K562 (cell line): ENCODE measurements at regions not wholly inside any gene's neighbourhood (a gene's known extent, or its start where the extent isn't known, plus 50 kb on each side); places are given as distances from the start of the nearest gene placed in this dataset.
A peak's percentile ranks its signal among the peaks of the same experiment; 100 is the strongest.

Experiments
- C11orf30 ChIP-seq: fragments of 450-650 bp; IDR thresholded peaks from 2 replicates; pipeline ENCODE4 v1.6.1; 2016; ENCODE audit warnings: low read depth, mild to moderate bottlenecking
- MAFF ChIP-seq: IDR thresholded peaks from 2 replicates; pipeline ENCODE4 v1.6.1; 2012; ENCODE audit warnings: low read length, improper control_type of control experiment
- MIER1 ChIP-seq: fragments of 450-650 bp; IDR thresholded peaks from 2 replicates; pipeline ENCODE4 v1.6.1; 2016; ENCODE audit warnings: antibody characterized with exemption, mild to moderate bottlenecking, low read depth
- MTA1 ChIP-seq: fragments of 450-650 bp; IDR thresholded peaks from 2 replicates; pipeline ENCODE4 v1.6.1; 2017; ENCODE audit warnings: borderline replicate concordance
- SLC30A9 ChIP-seq: fragments of 250-450 bp; sonication (Bioruptor Pico); IDR thresholded peaks from 2 replicates; pipeline ENCODE4 v1.8.0; 2022; ENCODE audit warnings: mild to moderate bottlenecking, moderate library complexity
- TAL1 ChIP-seq: fragments of 450-650 bp; IDR thresholded peaks from 2 replicates; pipeline ENCODE4 v1.6.1; 2016; ENCODE audit warnings: mild to moderate bottlenecking
- TEAD1 ChIP-seq, 2 experiments: fragments of 450-650 bp in 1 of 2; sonication (generic) in 1 of 2; formaldehyde crosslinking; IDR thresholded peaks; 2 replicates each; pipeline versions ENCODE4 v1.4.0 to v1.8.0; 2020 to 2022; ENCODE audit warnings: mild to moderate bottlenecking in 2 of 2, missing genetic modification reagents in 1 of 2
- ZNF217 ChIP-seq: sonication (generic); formaldehyde crosslinking; IDR thresholded peaks from 2 replicates; pipeline ENCODE4 v1.8.0; 2022; ENCODE audit warnings: mild to moderate bottlenecking, missing genetic modification reagents
- ZNF316 ChIP-seq: fragments of 450-650 bp; IDR thresholded peaks from 2 replicates; pipeline ENCODE4 v1.6.1; 2016
- ZNF561 ChIP-seq: fragments of 450-650 bp; formaldehyde crosslinking; conservative IDR thresholded peaks from 2 replicates; pipeline ENCODE4 v1.4.0; 2020; ENCODE audit warnings: mild to moderate bottlenecking, moderate library complexity
- ZNF77 ChIP-seq: fragments of 250-450 bp; sonication (Bioruptor Pico); IDR thresholded peaks from 2 replicates; pipeline ENCODE4 v1.5.0; 2020
- TF ChIP-seq, protein P1 (sequence below): fragments of 200-800 bp; sonication (Bioruptor generic); IDR thresholded peaks from 2 replicates; pipeline ENCODE4 v1.6.1; 2016; ENCODE audit warnings: missing genetic modification characterization, missing compliant biosample characterization

DNA sequence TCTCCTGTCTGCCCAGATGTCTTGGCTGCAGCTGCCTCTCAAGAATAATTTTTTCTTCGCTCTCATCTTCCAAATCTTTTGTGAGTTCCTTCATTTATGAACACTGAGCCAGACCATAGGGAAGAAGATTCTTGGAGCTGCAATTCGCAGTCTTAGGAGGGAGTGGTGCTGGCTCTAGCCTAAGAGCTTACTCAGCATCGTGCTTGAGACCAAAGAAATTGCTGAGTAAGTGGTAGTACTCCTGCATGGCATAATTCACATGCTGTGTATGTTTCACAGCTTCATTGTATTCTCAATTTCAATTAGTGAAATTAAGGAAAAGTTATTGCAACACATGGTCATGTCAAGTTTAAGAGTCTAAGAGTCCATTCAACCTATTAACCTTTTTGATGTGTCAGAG lies 771.7 kb downstream of the ADCYAP1 start (continued):
- TF ChIP-seq ZNF561 = no peak
- TF ChIP-seq, protein P1, sequence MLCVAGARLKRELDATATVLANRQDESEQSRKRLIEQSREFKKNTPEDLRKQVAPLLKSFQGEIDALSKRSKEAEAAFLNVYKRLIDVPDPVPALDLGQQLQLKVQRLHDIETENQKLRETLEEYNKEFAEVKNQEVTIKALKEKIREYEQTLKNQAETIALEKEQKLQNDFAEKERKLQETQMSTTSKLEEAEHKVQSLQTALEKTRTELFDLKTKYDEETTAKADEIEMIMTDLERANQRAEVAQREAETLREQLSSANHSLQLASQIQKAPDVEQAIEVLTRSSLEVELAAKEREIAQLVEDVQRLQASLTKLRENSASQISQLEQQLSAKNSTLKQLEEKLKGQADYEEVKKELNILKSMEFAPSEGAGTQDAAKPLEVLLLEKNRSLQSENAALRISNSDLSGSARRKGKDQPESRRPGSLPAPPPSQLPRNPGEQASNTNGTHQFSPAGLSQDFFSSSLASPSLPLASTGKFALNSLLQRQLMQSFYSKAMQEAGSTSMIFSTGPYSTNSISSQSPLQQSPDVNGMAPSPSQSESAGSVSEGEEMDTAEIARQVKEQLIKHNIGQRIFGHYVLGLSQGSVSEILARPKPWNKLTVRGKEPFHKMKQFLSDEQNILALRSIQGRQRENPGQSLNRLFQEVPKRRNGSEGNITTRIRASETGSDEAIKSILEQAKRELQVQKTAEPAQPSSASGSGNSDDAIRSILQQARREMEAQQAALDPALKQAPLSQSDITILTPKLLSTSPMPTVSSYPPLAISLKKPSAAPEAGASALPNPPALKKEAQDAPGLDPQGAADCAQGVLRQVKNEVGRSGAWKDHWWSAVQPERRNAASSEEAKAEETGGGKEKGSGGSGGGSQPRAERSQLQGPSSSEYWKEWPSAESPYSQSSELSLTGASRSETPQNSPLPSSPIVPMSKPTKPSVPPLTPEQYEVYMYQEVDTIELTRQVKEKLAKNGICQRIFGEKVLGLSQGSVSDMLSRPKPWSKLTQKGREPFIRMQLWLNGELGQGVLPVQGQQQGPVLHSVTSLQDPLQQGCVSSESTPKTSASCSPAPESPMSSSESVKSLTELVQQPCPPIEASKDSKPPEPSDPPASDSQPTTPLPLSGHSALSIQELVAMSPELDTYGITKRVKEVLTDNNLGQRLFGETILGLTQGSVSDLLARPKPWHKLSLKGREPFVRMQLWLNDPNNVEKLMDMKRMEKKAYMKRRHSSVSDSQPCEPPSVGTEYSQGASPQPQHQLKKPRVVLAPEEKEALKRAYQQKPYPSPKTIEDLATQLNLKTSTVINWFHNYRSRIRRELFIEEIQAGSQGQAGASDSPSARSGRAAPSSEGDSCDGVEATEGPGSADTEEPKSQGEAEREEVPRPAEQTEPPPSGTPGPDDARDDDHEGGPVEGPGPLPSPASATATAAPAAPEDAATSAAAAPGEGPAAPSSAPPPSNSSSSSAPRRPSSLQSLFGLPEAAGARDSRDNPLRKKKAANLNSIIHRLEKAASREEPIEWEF = no peak
- TF ChIP-seq SLC30A9 (CRISPR knock-in tag) = no peak
- peak; percentile 55; the same call in 1 of the 2 replicates for TF ChIP-seq MAFF
- no peak for TF ChIP-seq ZNF217 (CRISPR knock-in tag)
- no peak for TF ChIP-seq ZNF77 (CRISPR knock-in tag)
- no peak for TF ChIP-seq TAL1
- no peak for TF ChIP-seq MTA1
- TF ChIP-seq ZNF316 = peak; percentile 84
- peak; percentile 77 for TF ChIP-seq C11orf30
- no peak for TF ChIP-seq MIER1
- no peak for TF ChIP-seq TEAD1 (CRISPR knock-in tag; IDR thresholded peaks at IDR 0.05)
